ENCODE measurements at regions not wholly inside any gene's neighbourhood (a gene's known extent, or its start where the extent isn't known, plus 50 kb on each side); places are given as distances from the start of the nearest gene placed in this dataset.

DNA sequence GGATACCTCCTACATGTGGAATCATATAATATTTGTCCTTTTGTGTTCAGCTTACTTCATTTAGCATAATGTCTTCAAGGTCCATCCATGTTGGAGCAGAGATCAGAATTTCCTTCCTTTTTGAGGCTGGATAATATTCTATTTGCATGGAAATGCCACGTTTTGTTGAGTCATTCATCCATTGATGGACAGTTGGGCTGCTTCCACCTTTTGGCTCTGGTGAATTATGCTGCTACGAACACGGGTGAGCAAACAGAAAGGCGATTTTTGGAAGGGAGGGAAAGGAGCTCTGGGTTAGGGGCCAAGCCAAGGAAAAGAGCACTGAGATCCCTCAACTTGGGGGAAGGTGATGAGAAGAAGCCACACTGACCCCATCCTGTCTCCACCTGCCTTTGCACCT, 260.5 kb downstream of the TNS1 start:
- TF ChIP-seq, protein P1, sequence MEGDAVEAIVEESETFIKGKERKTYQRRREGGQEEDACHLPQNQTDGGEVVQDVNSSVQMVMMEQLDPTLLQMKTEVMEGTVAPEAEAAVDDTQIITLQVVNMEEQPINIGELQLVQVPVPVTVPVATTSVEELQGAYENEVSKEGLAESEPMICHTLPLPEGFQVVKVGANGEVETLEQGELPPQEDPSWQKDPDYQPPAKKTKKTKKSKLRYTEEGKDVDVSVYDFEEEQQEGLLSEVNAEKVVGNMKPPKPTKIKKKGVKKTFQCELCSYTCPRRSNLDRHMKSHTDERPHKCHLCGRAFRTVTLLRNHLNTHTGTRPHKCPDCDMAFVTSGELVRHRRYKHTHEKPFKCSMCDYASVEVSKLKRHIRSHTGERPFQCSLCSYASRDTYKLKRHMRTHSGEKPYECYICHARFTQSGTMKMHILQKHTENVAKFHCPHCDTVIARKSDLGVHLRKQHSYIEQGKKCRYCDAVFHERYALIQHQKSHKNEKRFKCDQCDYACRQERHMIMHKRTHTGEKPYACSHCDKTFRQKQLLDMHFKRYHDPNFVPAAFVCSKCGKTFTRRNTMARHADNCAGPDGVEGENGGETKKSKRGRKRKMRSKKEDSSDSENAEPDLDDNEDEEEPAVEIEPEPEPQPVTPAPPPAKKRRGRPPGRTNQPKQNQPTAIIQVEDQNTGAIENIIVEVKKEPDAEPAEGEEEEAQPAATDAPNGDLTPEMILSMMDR (IDR thresholded peaks at IDR 0.05): no peak
- DNase-seq (no peak), ATAC-seq (no peak)
- Histone ChIP-seq H3K27ac (no peak overlapping the region), H3K4me1 (no peaks in the 10 kb centered on the region), H3K4me3 (no peak overlapping the region), H3K27me3 (ENCODE audit: insufficient read depth in 3 of 3, low read length in 2 of 3) (no peaks in the 10 kb centered on the region), H3K9me3 (no peaks in the 10 kb centered on the region), H3K36me3 (ENCODE audit: insufficient read depth in 1 of 2, low read depth in 1 of 2) (peaks cover 0 to 4% of the 10 kb centered on the region in 2 donors)
- intact Hi-C loops (cut with DNase I): no loop called here
- WGBS, 3 donors: 73 to 87% (median 80%) methylated on average over 4 of the region's 4 CpGs

DNA sequence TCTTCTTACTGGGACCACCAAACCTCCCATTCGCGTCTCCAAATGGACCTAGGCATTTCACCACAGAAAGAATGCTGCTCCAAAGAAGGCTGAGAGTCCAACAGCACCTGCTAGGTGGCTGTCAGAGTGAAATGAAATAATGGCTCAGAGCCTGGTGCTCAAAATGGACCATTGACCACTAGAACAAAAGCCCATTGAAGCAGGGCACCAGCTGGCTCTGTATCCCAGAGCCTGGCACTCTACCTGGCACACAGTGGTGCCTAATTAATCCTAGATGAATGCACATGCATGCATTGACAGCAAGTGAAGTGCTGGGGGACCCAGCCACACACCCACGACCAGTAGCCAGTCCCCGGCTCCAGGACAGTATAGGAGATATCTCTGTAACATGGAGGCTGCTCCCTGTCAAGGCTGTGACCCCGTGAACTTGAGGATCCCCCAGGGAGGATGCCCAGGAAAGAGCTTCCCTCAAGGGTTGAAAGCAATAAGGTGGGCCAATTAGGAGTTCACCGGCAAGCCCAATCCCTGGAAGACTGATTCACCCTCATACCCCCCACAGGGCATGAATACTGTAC, 261.3 kb downstream of the TNS1 start:
- 69 to 92% (median 80%) methylated on average over 6 of the region's 6 CpGs for WGBS, 3 donors
- peaks cover 0 to 4% of the 10 kb centered on the region in 2 donors for H3K36me3 ChIP-seq (ENCODE audit: insufficient read depth in 1 of 2, low read depth in 1 of 2)
- H3K9me3 ChIP-seq: no peaks in the 10 kb centered on the region
- DNase-seq: no peak
- peak overlapping the region; percentile 1 for H3K27ac ChIP-seq
- H3K4me1 ChIP-seq: peaks cover 3% of the 10 kb centered on the region
- H3K4me3 ChIP-seq: no peak overlapping the region
- no peaks in the 10 kb centered on the region for H3K27me3 ChIP-seq (ENCODE audit: insufficient read depth in 3 of 3, low read length in 2 of 3)
- intact Hi-C loops (cut with DNase I): no loop called here
- no peak for ATAC-seq
- TF ChIP-seq, protein P1 (IDR thresholded peaks at IDR 0.05): no peak

DNA sequence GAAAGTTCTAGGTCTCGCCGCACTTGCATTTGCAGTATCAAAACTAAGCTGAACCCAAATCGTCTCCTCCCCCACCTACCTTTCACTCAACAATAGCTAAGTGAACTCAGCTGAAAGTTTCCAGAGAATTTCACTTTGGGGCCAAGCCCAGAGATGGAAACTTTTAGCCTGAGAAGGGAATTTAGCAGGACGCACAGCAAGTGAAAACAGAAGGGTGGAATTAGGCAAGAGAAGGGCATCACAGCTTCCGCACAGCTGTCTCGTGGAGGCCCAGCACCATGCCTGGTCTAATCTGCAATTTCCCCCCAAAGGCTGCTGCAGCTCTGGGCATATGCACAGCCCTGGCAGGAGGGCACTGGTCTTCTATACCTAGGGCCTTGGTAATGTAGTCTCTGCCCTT, 262.0 kb downstream of the TNS1 start:
- Histone ChIP-seq H3K9me3 (no peaks in the 10 kb centered on the region), H3K4me1 (peaks cover 10% of the 10 kb centered on the region), H3K36me3 (ENCODE audit: insufficient read depth in 1 of 2, low read depth in 1 of 2) (peaks cover 0 to 4% of the 10 kb centered on the region in 2 donors), H3K27me3 (ENCODE audit: insufficient read depth in 3 of 3, low read length in 2 of 3) (no peaks in the 10 kb centered on the region), H3K4me3 (no peak overlapping the region), H3K27ac (peak overlapping the region; percentile 12)
- WGBS, 3 donors: 66 to 78% (median 75%) methylated on average over 6 of the region's 6 CpGs
- intact Hi-C loops (cut with DNase I): no loop called here
- ATAC-seq (peak; percentile 24 to 53 (median 36)), DNase-seq (no peak)
- TF ChIP-seq, protein P1 (IDR thresholded peaks at IDR 0.05): no peak

DNA sequence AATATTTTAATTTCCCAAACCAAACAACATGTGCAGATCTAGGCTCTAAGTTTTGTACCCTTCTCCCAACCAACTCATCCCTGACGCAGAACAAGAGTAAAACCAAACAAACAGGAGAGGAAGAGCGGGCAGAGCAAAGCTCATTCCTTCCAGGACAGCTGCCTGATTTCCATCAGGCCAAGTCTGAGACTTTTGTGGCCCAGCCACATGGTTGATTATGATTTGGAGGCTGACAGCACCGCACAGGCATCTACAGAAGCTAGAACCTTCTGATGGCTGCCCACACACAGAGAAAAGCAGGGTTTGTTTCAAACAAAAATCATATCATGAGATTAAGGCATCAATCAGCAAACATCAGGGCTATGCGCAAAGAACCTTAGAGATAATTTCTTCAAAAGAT, 262.6 kb downstream of the TNS1 start:
- H3K4me3 ChIP-seq: no peak overlapping the region
- ATAC-seq (peak; percentile 42 to 70 (median 58)), DNase-seq (no peak)
- peak overlapping the region; percentile 12 for H3K27ac ChIP-seq
- H3K36me3 ChIP-seq (ENCODE audit: insufficient read depth in 1 of 2, low read depth in 1 of 2): peaks cover 0 to 4% of the 10 kb centered on the region in 2 donors
- 51 to 65% (median 65%) methylated on average over 4 of the region's 4 CpGs for WGBS, 3 donors
- TF ChIP-seq, protein P1 (IDR thresholded peaks at IDR 0.05): no peak
- H3K27me3 ChIP-seq (ENCODE audit: insufficient read depth in 3 of 3, low read length in 2 of 3): no peaks in the 10 kb centered on the region
- intact Hi-C loops (cut with DNase I): no loop called here
- no peaks in the 10 kb centered on the region for H3K9me3 ChIP-seq
- H3K4me1 ChIP-seq: peaks cover 11% of the 10 kb centered on the region

DNA sequence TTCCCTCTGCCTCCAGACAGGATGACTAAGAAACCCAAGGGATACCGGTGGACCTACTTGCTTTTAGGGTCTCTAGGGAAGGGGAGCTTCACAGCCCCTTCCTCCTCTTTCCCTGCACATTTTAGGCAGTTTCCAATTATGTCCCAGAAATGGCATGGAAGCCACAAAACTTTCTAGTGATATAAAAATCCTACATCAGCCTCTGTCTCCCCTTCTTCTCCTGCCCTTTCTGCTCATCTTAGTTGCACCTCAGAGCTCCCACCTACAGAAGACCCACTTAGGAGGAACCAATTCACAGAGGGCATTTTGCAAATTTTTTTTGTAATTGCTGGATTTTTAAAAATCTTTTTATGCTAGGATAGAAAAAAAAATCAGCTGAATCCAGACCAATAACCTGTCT, 263.1 kb downstream of the TNS1 start:
- Histone ChIP-seq H3K4me1 (peaks cover 11% of the 10 kb centered on the region), H3K27ac (no peak overlapping the region)
- intact Hi-C loops (cut with DNase I): no loop called here

More for the DNA sequence above, 263.1 kb downstream of the TNS1 start:
- DNase-seq: no peak
- Histone ChIP-seq H3K27me3 (ENCODE audit: insufficient read depth in 3 of 3, low read length in 2 of 3) (no peaks in the 10 kb centered on the region), H3K9me3 (no peaks in the 10 kb centered on the region), H3K36me3 (ENCODE audit: insufficient read depth in 1 of 2, low read depth in 1 of 2) (peaks cover 0 to 4% of the 10 kb centered on the region in 2 donors), H3K4me3 (no peak overlapping the region)
- 52 to 76% (median 70%) methylated on average over 1 of the region's 1 CpG for WGBS, 3 donors
- ATAC-seq: no peak
- TF ChIP-seq, protein P1 (IDR thresholded peaks at IDR 0.05): no peak

Measured in psoas muscle (tissue), 7 donors.